PFSK-1 (cell line): ENCODE measurements at regions not wholly inside any gene's neighbourhood (a gene's known extent, or its start where the extent isn't known, plus 50 kb on each side); places are given as distances from the start of the nearest gene placed in this dataset.

Source experiments
- FOXP2 ChIP-seq: optimal IDR thresholded peaks from 2 replicates; pipeline ENCODE3; 2011; ENCODE audit warnings: borderline replicate concordance, control low read depth, inconsistent platforms; ENCODE audit not compliant: insufficient read depth; ENCODE audit errors: extremely low read length, extremely low read depth
- POLR2AphosphoS5 ChIP-seq: IDR thresholded peaks from 2 replicates; pipeline ENCODE4 v1.6.1; 2012; ENCODE audit warnings: low read depth, mild to moderate bottlenecking, control low read depth, low read length, moderate library complexity
- REST ChIP-seq, 2 experiments: IDR thresholded peaks; 2 replicates each; pipeline versions ENCODE4 v1.6.1 to v1.8.0; 2011 to 2012; ENCODE audit warnings: low read depth in 2 of 2, low read length in 2 of 2, control low read depth in 1 of 2, inconsistent platforms in 1 of 2, mild to moderate bottlenecking in 1 of 2, moderate library complexity in 1 of 2; ENCODE audit not compliant: insufficient read depth in 1 of 2
- SIN3A ChIP-seq: IDR thresholded peaks from 2 replicates; pipeline ENCODE4 v1.6.1; 2012; ENCODE audit warnings: mild to moderate bottlenecking, low read length, moderate library complexity, borderline replicate concordance; ENCODE audit not compliant: insufficient read depth
- TAF1 ChIP-seq: IDR thresholded peaks from 2 replicates; pipeline ENCODE4 v1.6.1; 2012; ENCODE audit warnings: low read length, control low read depth, borderline replicate concordance; ENCODE audit not compliant: insufficient read depth

- no peak for TF ChIP-seq TAF1
- no peak for TF ChIP-seq REST (IDR thresholded peaks at IDR 0.05; ENCODE audit: insufficient read depth in 1 of 2, low read depth in 2 of 2, low read length in 2 of 2)
- no peak for TF ChIP-seq POLR2AphosphoS5
- no peak for TF ChIP-seq FOXP2
- TF ChIP-seq SIN3A: no peak
Observed at GRCh38 chr2:129605646-129606045, 373.8 kb upstream of the RAB6C start.

GRCh38 chr2:129606496-129607270 is 372.8 kb upstream of the RAB6C start:
- TF ChIP-seq SIN3A (no peak), FOXP2 (no peak), REST (IDR thresholded peaks at IDR 0.05; ENCODE audit: insufficient read depth in 1 of 2, low read depth in 2 of 2, low read length in 2 of 2) (no peak)

- no peak for TF ChIP-seq FOXP2
- no peak for TF ChIP-seq SIN3A
- no peak for TF ChIP-seq POLR2AphosphoS5
- TF ChIP-seq REST (IDR thresholded peaks at IDR 0.05; ENCODE audit: insufficient read depth in 1 of 2, low read depth in 2 of 2, low read length in 2 of 2): no peak
- no peak for TF ChIP-seq TAF1
Observed at GRCh38 chr2:129609224-129609623, 370.2 kb upstream of the RAB6C start.

GRCh38 chr2:129610766-129611165 is 368.7 kb upstream of the RAB6C start:
- TF ChIP-seq SIN3A (no peak), TAF1 (no peak), REST (IDR thresholded peaks at IDR 0.05; ENCODE audit: insufficient read depth in 1 of 2, low read depth in 2 of 2, low read length in 2 of 2) (no peak)

GRCh38 chr2:129611471-129611870 is 368.0 kb upstream of the RAB6C start:
- no peak for TF ChIP-seq TAF1
- TF ChIP-seq REST (IDR thresholded peaks at IDR 0.05; ENCODE audit: insufficient read depth in 1 of 2, low read depth in 2 of 2, low read length in 2 of 2): no peak
- no peak for TF ChIP-seq FOXP2
- no peak for TF ChIP-seq POLR2AphosphoS5
